Neural cell (in vitro differentiated cells): ENCODE measurements at regions not wholly inside any gene's neighbourhood (a gene's known extent, or its start where the extent isn't known, plus 50 kb on each side); places are given as distances from the start of the nearest gene placed in this dataset.

Experiments used
- H2AFZ ChIP-seq: fragments of 200-600, 300-800 bp; sonication (generic), shearing (Covaris generic); 2 replicates; pipeline ENCODE4 v1.6.0; 2014; ENCODE audit warnings: low read depth, mild to moderate bottlenecking, antibody characterized with exemption, low read length, moderate library complexity
- H3F3A ChIP-seq: fragments of 200-600 bp; shearing (Covaris generic); 2 replicates; pipeline ENCODE4 v1.6.1; 2016; ENCODE audit warnings: mild to moderate bottlenecking, moderate library complexity, mixed read lengths, antibody characterized with exemption, low read length; ENCODE audit not compliant: insufficient read depth, poor library complexity, severe bottlenecking
- H3K27ac ChIP-seq: fragments of 200-600, 300-800 bp; sonication (generic), shearing (Covaris generic); 2 replicates; pipeline ENCODE4 v1.5.1; 2014; ENCODE audit warnings: mild to moderate bottlenecking, low read length, moderate library complexity
- H3K27me3 ChIP-seq: fragments of 300-800, 200-600 bp; sonication (generic), shearing (Covaris generic); 2 replicates; pipeline ENCODE4 v1.6.0; 2014; ENCODE audit warnings: mild to moderate bottlenecking, low read depth, low read length, moderate library complexity; ENCODE audit not compliant: insufficient read depth
- H3K36me3 ChIP-seq: fragments of 300-800, 200-600 bp; sonication (generic), shearing (Covaris generic); 2 replicates; pipeline ENCODE4 v1.5.1; 2014; ENCODE audit warnings: mild to moderate bottlenecking, antibody characterized with exemption, low read length, moderate library complexity; ENCODE audit not compliant: insufficient read depth
- H3K4me2 ChIP-seq: fragments of 300-800, 200-600 bp; sonication (generic), shearing (Covaris generic); 2 replicates; pipeline ENCODE4 v1.6.0; 2014; ENCODE audit warnings: mild to moderate bottlenecking, low read length
- H3K4me3 ChIP-seq: fragments of 300-800, 200-600 bp; sonication (generic), shearing (Covaris generic); 2 replicates; pipeline ENCODE4 v1.5.1; 2014; ENCODE audit warnings: mild to moderate bottlenecking, low read length, moderate library complexity
- H3K79me2 ChIP-seq: fragments of 200-600 bp; shearing (Covaris generic); replicated peaks from 2 replicates; pipeline ENCODE4 v1.6.0; 2014; ENCODE audit warnings: mild to moderate bottlenecking, low read length, moderate library complexity; ENCODE audit not compliant: insufficient read depth
- H3K9ac ChIP-seq: fragments of 300-800, 200-600 bp; sonication (generic), shearing (Covaris generic); 2 replicates; pipeline ENCODE4 v1.6.1; 2016; ENCODE audit warnings: mild to moderate bottlenecking, low read length, mixed read lengths
- H3K9me2 ChIP-seq: fragments of 200-600 bp; shearing (Covaris generic); 2 replicates; pipeline ENCODE4 v1.6.1; 2016; ENCODE audit warnings: mild to moderate bottlenecking, low read length, mixed read lengths; ENCODE audit not compliant: insufficient read depth
- H3K9me3 ChIP-seq: fragments of 200-600, 300-800 bp; sonication (generic), shearing (Covaris generic); 2 replicates; pipeline ENCODE4 v1.6.1; 2016; ENCODE audit warnings: mild to moderate bottlenecking, mixed run types, low read length, moderate library complexity, mixed read lengths
- H4K20me1 ChIP-seq: fragments of 200-600 bp; shearing (Covaris generic); 2 replicates; pipeline ENCODE4 v1.6.1; 2016; ENCODE audit warnings: mild to moderate bottlenecking, mixed run types; ENCODE audit not compliant: insufficient read depth
- EZH2 ChIP-seq: fragments of 200-600, 300-800 bp; shearing (Covaris generic), sonication (generic); IDR thresholded peaks from 2 replicates; pipeline ENCODE4 v1.6.1; 2014; ENCODE audit warnings: antibody characterized with exemption, low read length, borderline replicate concordance, mild to moderate bottlenecking; ENCODE audit not compliant: insufficient read depth, poor library complexity, severe bottlenecking
- MXI1 ChIP-seq: fragments of 450-650 bp; conservative IDR thresholded peaks from 2 replicates; pipeline ENCODE4 v1.6.1; 2014; ENCODE audit warnings: antibody characterized with exemption, mild to moderate bottlenecking; ENCODE audit not compliant: poor library complexity, severe bottlenecking
- POLR2AphosphoS5 ChIP-seq: IDR thresholded peaks from 2 replicates; pipeline ENCODE4 v1.6.1; 2012
- SMC3 ChIP-seq: fragments of 450-650 bp; conservative IDR thresholded peaks from 2 replicates; pipeline ENCODE4 v1.6.1; 2014; ENCODE audit warnings: antibody characterized with exemption, mild to moderate bottlenecking, moderate library complexity; ENCODE audit not compliant: poor library complexity
- TF ChIP-seq, protein P1 (sequence below): fragments of 450-650 bp; IDR thresholded peaks from 2 replicates; pipeline ENCODE4 v1.5.1; 2014; ENCODE audit warnings: antibody characterized with exemption, mild to moderate bottlenecking, moderate library complexity; ENCODE audit not compliant: poor library complexity, severe bottlenecking

- no peaks in the 10 kb centered on the region for H3K36me3 ChIP-seq
Observed at GRCh38 chr20:12957968-12958367, 50.8 kb upstream of the SPTLC3 start.

More at GRCh38 chr20:12957968-12958367, 50.8 kb upstream of the SPTLC3 start:
- Histone ChIP-seq H3K9me2 (no peaks in the 10 kb centered on the region), H3K27me3 (no peaks in the 10 kb centered on the region), H3K79me2 (no peaks in the 10 kb centered on the region), H3K27ac (no peak overlapping the region), H3K9ac (no peak overlapping the region), H3K4me2 (no peak overlapping the region), H3F3A (no peaks in the 10 kb centered on the region), H3K4me3 (no peak overlapping the region), H4K20me1 (no peaks in the 10 kb centered on the region), H2AFZ (no peak overlapping the region), H3K9me3 (no peaks in the 10 kb centered on the region)
- TF ChIP-seq, protein P1, sequence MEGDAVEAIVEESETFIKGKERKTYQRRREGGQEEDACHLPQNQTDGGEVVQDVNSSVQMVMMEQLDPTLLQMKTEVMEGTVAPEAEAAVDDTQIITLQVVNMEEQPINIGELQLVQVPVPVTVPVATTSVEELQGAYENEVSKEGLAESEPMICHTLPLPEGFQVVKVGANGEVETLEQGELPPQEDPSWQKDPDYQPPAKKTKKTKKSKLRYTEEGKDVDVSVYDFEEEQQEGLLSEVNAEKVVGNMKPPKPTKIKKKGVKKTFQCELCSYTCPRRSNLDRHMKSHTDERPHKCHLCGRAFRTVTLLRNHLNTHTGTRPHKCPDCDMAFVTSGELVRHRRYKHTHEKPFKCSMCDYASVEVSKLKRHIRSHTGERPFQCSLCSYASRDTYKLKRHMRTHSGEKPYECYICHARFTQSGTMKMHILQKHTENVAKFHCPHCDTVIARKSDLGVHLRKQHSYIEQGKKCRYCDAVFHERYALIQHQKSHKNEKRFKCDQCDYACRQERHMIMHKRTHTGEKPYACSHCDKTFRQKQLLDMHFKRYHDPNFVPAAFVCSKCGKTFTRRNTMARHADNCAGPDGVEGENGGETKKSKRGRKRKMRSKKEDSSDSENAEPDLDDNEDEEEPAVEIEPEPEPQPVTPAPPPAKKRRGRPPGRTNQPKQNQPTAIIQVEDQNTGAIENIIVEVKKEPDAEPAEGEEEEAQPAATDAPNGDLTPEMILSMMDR, result no peak
- TF ChIP-seq SMC3 (no peak), POLR2AphosphoS5 (no peak), EZH2 (no peak), MXI1 (no peak)
